Fibroblast of lung (primary cell): ENCODE measurements at regions not wholly inside any gene's neighbourhood (a gene's known extent, or its start where the extent isn't known, plus 50 kb on each side); places are given as distances from the start of the nearest gene placed in this dataset.

Experiments used
- DNase-seq, 2 donors: peaks; one replicate each; pipeline versions ENCODE4 v3.0.0 to v3.0.0-alpha.2; 2010; ENCODE audit warnings: low read depth in 2 of 2
- H2AFZ ChIP-seq: 2 replicates; pipeline ENCODE4 v1.5.1; 2012; ENCODE audit warnings: low read length, control low read depth, inconsistent platforms
- H3K27ac ChIP-seq: 2 replicates; pipeline ENCODE4 v1.5.1; 2011; ENCODE audit warnings: low read length, control low read depth; ENCODE audit not compliant: insufficient read depth
- H3K27me3 ChIP-seq: 2 replicates; pipeline ENCODE4 v1.5.1; 2011; ENCODE audit warnings: mild to moderate bottlenecking, low read length; ENCODE audit not compliant: control insufficient read depth, insufficient read depth
- H3K36me3 ChIP-seq: 2 replicates; pipeline ENCODE4 v1.5.1; 2011; ENCODE audit warnings: low read length; ENCODE audit not compliant: control insufficient read depth, insufficient read depth
- H3K4me1 ChIP-seq: 2 replicates; pipeline ENCODE4 v1.5.1; 2011; ENCODE audit warnings: low read length; ENCODE audit not compliant: control insufficient read depth, insufficient read depth; ENCODE audit errors: extremely low read depth
- H3K4me2 ChIP-seq: 2 replicates; pipeline ENCODE4 v1.5.1; 2011; ENCODE audit warnings: low read length, control low read depth; ENCODE audit not compliant: insufficient read depth; ENCODE audit errors: extremely low read depth
- H3K4me3 ChIP-seq, 4 experiments: fragments of 200-600 bp in 1 of 4; sonication (generic) in 1 of 4; replicated peaks in 1 of 4; 2 replicates each; pipeline ENCODE4 v1.5.1; 2011 to 2016; ENCODE audit warnings: low read length in 4 of 4, low read depth in 3 of 4, mild to moderate bottlenecking in 3 of 4, control low read depth in 2 of 4, inconsistent platforms in 1 of 4, mixed read lengths in 1 of 4; ENCODE audit not compliant: insufficient read depth in 1 of 4; ENCODE audit errors: control extremely low read depth in 1 of 4
- H3K79me2 ChIP-seq: 2 replicates; pipeline ENCODE4 v1.5.1; 2012; ENCODE audit warnings: mild to moderate bottlenecking, low read length, inconsistent platforms; ENCODE audit not compliant: control insufficient read depth, insufficient read depth
- H3K9ac ChIP-seq: 2 replicates; pipeline ENCODE4 v1.5.1; 2011; ENCODE audit warnings: mild to moderate bottlenecking, low read length, control low read depth; ENCODE audit not compliant: insufficient read depth
- H3K9me3 ChIP-seq: 2 replicates; pipeline ENCODE4 v1.5.1; 2012; ENCODE audit warnings: low read depth, low read length; ENCODE audit not compliant: control insufficient read depth, insufficient read depth
- H4K20me1 ChIP-seq: 2 replicates; pipeline ENCODE4 v1.5.1; 2011; ENCODE audit warnings: low read length; ENCODE audit not compliant: control insufficient read depth, insufficient read depth; ENCODE audit errors: extremely low read depth
- EZH2 ChIP-seq: IDR thresholded peaks from 2 replicates; pipeline ENCODE4 v1.5.1; 2012; ENCODE audit warnings: low read length, control low read depth, mild to moderate bottlenecking; ENCODE audit errors: missing control alignments
- TF ChIP-seq, protein P1 (sequence below), 2 donors: IDR thresholded peaks in 1 of 2; conservative IDR thresholded peaks in 1 of 2; 1 replicate in 1 of 2; 2 replicates in 1 of 2; pipeline ENCODE4 v1.5.1; 2011 to 2012; ENCODE audit warnings: low read length in 2 of 2, control low read depth in 1 of 2, inconsistent platforms in 1 of 2, low read depth in 1 of 2, mild to moderate bottlenecking in 1 of 2

DNA sequence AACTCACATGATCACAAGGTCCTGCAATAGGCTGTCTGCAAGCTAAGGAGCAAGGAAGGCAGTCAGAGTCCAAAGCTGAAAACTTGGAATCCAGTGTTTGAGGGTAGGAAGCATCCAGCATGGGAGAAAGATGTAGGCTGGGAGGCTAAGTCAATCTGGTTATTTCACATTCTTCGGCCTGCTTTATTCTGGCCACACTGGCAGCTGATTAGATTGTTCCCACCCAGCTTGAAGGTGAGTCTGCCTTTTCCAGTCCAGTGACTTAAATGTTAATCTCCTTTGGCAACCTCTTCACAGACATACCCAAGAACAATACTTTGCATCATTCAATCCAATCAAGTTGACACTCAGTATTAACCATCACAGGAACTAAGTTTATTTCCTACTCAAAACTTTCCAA is 453.4 kb downstream of the TLE4 start:
- no peak for DNase-seq
- Histone ChIP-seq H3K4me1 (no peaks in the 10 kb centered on the region), H3K27me3 (no peaks in the 10 kb centered on the region), H3K9ac (no peak overlapping the region), H3K27ac (no peak overlapping the region), H3K9me3 (no peaks in the 10 kb centered on the region), H4K20me1 (no peaks in the 10 kb centered on the region), H3K79me2 (no peaks in the 10 kb centered on the region), H3K4me3 (no peak overlapping the region), H2AFZ (no peak overlapping the region), H3K36me3 (no peaks in the 10 kb centered on the region), H3K4me2 (no peak overlapping the region)
- TF ChIP-seq EZH2, result no peak
- TF ChIP-seq, protein P1, sequence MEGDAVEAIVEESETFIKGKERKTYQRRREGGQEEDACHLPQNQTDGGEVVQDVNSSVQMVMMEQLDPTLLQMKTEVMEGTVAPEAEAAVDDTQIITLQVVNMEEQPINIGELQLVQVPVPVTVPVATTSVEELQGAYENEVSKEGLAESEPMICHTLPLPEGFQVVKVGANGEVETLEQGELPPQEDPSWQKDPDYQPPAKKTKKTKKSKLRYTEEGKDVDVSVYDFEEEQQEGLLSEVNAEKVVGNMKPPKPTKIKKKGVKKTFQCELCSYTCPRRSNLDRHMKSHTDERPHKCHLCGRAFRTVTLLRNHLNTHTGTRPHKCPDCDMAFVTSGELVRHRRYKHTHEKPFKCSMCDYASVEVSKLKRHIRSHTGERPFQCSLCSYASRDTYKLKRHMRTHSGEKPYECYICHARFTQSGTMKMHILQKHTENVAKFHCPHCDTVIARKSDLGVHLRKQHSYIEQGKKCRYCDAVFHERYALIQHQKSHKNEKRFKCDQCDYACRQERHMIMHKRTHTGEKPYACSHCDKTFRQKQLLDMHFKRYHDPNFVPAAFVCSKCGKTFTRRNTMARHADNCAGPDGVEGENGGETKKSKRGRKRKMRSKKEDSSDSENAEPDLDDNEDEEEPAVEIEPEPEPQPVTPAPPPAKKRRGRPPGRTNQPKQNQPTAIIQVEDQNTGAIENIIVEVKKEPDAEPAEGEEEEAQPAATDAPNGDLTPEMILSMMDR (conservative IDR thresholded peaks at IDR 0.05 in 1 of 2, IDR thresholded peaks at IDR 0.05 in 1 of 2; ENCODE audit: low read depth in 1 of 2, low read length in 2 of 2), result no peak

DNA sequence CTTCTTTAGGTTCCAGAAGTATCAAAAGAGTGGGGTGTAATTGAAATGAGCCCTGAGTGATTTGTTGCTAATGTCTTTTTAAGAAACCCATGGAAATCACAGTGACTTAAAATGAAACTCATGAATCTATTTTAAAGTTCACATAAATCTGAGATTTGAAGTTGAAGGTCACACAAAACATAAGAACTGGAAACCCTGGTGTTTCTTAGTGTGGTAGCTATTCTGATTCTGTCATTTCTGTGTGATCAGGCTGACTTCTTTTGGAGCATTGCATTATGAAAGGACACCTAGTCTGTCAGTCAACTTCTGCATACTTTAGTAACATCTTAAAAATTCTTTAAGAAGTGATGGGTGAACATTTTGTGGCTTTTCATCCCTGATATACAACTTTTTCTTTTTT is 448.8 kb downstream of the TLE4 start:
- H3K27me3 ChIP-seq, result no peaks in the 10 kb centered on the region
- no peak overlapping the region for H3K4me2 ChIP-seq
- no peaks in the 10 kb centered on the region for H4K20me1 ChIP-seq
- DNase-seq, result no peak
- no peak overlapping the region for H3K27ac ChIP-seq
- H3K9me3 ChIP-seq, result no peaks in the 10 kb centered on the region
- H2AFZ ChIP-seq, result no peak overlapping the region
- H3K4me3 ChIP-seq, result no peak overlapping the region
- no peaks in the 10 kb centered on the region for H3K36me3 ChIP-seq
- TF ChIP-seq, protein P1 (conservative IDR thresholded peaks at IDR 0.05 in 1 of 2, IDR thresholded peaks at IDR 0.05 in 1 of 2; ENCODE audit: low read depth in 1 of 2, low read length in 2 of 2), result no peak
- TF ChIP-seq EZH2, result no peak
- no peaks in the 10 kb centered on the region for H3K79me2 ChIP-seq
- H3K9ac ChIP-seq, result no peak overlapping the region
- H3K4me1 ChIP-seq, result no peaks in the 10 kb centered on the region

DNA sequence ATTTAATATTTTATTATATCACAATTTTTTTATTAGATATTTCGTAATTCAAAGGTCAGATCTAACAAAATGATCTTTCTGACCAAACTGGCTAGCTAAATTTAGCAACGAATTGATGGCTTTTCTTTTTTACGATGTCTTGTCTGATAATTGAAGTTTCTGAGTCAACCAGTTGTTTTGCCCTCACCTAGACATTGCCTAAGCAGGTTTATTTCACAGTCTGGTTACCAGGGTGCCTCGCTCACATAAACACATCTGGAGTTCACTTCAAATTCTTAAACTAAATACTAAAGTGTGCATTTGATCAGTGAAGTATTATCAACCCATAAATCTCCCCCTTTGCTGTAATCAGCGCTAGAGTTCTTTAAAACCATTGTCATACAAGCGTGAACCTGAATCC is 448.3 kb downstream of the TLE4 start:
- H3K79me2 ChIP-seq, result no peaks in the 10 kb centered on the region
- H3K36me3 ChIP-seq, result no peaks in the 10 kb centered on the region
- H2AFZ ChIP-seq, result no peak overlapping the region
- H4K20me1 ChIP-seq, result no peaks in the 10 kb centered on the region
- H3K4me2 ChIP-seq, result no peak overlapping the region
- H3K9me3 ChIP-seq, result no peaks in the 10 kb centered on the region
- no peak overlapping the region for H3K27ac ChIP-seq
- H3K27me3 ChIP-seq, result no peaks in the 10 kb centered on the region
- no peaks in the 10 kb centered on the region for H3K4me1 ChIP-seq
- TF ChIP-seq, protein P1 (conservative IDR thresholded peaks at IDR 0.05 in 1 of 2, IDR thresholded peaks at IDR 0.05 in 1 of 2; ENCODE audit: low read depth in 1 of 2, low read length in 2 of 2), result no peak
- TF ChIP-seq EZH2, result no peak
- no peak overlapping the region for H3K9ac ChIP-seq
- H3K4me3 ChIP-seq, result no peak overlapping the region
- no peak for DNase-seq
